GM21447 (cell line): ENCODE measurements at regions not wholly inside any gene's neighbourhood (a gene's known extent, or its start where the extent isn't known, plus 50 kb on each side); places are given as distances from the start of the nearest gene placed in this dataset.
A peak's percentile ranks its signal among the peaks of the same experiment; 100 is the strongest.

Experiments
- ATAC-seq: cut with Tn5 transposase; IDR thresholded peaks from one replicate; pipeline ENCODE4 v1.9.1; 2021; ENCODE audit not compliant: unreplicated experiment

DNA sequence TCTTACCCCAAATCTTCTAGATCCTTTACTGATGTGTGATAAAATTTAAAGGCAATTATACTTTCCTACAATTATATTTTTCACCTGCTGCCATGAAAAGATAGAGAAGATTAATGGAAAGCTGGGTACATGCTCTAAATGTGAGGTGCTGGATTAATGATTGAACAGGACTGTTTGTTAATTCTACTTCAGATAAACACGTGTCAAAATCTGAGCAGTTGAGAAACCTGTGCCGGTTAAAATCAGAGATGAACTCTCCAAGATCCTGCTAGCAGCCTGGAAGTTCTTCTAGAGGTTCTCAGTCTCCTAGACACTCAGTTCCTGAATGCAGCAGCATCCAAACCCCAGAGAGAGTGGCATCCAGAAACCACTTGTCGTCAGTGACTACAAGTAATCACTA, 69.2 kb downstream of the INHBA start:
- ATAC-seq = no peak

GRCh38 chr7:41630741-41631140, 72.1 kb downstream of the INHBA start:
- ATAC-seq = peak; percentile 94

DNA sequence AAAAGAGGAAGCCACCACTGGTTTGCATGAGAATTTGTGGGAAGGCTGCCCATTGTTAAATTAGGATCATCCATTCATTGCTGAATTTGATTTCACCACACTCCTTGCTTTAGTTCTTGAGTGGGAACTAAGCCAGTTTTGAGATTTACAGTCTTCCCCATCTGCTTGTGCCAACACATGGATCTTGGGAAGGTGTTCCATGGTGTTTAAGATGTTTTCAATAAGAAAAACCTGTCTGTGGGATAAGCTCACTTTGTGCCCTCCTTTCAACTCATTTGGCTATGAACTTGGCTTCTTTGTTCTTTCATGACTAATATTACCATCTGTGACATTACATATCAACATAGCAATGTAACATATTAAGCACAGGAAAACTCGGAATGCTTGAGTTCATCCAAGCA, 73.2 kb downstream of the INHBA start:
- no peak for ATAC-seq

GRCh38 chr7:41628901-41629300, 74.0 kb downstream of the INHBA start:
- no peak for ATAC-seq

DNA sequence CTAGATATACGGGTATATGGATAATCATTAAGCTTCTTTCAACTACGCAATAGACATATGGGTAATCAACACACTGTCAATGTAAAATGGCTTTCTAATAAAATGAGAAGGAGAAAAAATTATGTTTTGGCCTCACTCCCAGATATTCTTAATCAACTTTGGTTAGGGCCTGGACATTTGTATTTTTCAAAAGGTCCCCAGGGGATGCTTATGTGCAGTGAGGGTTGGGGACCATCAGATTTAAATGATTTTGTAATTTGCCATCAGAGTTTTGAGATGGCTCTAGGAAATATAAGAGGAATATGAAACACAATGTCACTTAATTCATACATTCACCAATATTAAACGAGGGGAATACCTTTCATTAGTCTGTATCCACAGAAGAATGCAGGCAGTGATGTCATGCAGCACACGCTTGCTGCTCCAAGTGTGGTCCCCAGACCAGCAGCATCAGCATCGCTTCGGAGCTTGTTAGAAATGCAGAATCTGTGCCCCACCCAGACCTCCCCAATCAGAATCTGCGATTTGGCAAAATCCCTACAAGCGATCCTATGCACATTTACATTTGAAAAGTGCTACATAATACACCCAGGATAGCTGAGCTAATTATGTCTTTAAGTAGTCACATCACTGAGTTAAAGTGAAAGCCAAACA, 75.1 kb downstream of the INHBA start:
- no peak for ATAC-seq

DNA sequence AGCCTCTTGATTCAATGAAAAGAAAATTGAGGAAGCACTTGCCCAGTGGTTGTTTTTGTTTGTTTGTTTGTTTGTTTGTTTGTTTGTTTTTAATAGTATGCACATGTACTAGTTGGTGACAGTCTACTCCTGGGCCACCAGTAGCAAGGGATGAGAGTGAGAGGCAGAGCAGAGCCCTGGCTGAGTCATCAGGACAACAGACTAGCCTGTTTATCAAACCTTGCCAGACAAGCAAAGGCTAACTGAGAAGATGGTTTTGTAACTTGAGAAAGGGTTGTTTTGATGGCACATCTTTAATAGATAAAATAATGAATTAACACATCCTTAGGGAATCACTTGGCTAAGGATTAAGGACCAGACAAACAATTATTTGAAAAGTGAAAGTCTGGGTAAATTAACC, 78.1 kb downstream of the INHBA start:
- no peak for ATAC-seq

DNA sequence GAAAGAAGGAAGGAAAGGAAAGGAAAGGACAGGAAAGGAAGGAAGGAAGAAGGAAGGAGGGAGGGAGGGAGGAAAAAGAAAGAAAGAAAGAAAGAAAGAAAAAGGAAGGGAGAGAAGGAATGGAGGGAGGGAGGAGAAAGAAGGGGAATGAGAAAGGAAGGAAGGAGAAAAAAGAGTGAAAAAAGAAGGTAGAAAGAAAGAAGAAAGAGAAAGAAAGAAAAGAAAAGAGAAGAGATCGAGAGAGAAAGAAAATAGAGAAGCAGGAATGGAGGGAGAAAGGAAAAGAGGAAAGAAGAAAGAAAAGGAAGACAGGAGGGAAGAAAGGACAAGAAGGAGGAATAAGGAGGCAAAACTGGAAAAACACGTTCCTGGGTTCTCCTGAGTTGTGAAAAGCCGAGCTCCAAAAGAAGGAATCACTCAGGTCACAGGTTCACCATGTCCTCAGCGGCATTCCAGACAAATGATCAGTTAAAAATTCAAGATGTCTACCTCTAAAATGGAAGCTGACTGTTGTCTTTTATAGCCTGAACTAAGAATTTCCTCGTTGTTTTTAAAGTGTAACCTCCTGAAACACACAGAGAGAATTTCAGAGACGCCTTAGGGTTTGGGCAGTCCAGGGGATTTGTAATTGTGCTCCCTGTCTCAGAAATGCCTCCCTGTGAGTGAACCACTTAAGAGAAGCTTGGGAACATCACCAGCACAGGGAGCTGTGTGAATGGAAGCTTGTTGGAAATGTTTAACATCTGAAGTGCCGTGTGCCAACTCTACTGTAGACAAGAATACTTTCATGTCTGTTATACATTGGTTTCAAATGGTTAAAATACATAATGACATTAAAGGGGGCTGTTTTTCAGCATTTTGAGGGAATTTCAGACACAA, 80.7 kb downstream of the INHBA start:
- no peak for ATAC-seq

GRCh38 chr7:41617987-41618386, 84.9 kb downstream of the INHBA start:
- no peak for ATAC-seq

DNA sequence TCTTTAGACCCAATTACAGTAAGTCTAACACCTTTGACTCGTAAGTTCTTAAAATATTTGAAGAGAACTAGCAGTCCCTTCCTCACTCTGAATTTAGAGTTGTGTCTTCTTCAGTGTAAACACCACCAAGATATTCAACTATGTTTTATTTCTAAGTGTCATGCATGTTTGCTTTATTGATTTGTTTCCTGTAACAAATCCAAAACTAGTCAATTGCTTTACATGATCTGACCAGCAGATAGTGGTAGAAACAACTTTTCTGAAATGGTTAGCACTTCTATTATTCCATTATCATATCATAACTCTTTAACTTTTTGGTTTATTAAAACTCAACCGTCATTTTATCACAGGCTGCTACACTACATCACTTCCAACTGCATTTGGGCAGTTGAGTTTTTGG, 90.1 kb downstream of the INHBA start:
- ATAC-seq = no peak

GRCh38 chr7:41612386-41612785, 90.5 kb downstream of the INHBA start:
- ATAC-seq = no peak

DNA sequence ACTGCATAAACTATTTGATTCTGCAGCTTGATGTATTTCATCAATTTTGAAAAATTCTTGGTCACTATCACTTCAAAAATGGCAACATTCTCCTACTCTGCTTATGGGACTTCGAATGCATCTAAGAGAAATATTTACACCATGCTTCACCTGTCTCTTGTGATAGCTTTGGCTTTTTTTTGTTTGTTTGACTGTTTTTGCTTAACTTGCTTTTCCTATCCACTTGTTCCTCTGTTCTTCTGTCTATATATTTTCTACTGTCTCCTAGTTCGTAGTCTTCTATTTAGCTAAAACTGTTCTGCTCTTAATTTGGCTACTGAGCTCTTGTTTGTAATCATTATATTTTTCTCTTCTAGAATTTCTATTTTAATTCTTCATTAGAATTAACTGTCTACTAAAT, 94.4 kb downstream of the INHBA start:
- ATAC-seq = no peak

- no peak for ATAC-seq
Observed at GRCh38 chr7:41603985-41604384, 98.9 kb downstream of the INHBA start.

- ATAC-seq = no peak
Observed at GRCh38 chr7:41599760-41600159, 103.1 kb downstream of the INHBA start.

DNA sequence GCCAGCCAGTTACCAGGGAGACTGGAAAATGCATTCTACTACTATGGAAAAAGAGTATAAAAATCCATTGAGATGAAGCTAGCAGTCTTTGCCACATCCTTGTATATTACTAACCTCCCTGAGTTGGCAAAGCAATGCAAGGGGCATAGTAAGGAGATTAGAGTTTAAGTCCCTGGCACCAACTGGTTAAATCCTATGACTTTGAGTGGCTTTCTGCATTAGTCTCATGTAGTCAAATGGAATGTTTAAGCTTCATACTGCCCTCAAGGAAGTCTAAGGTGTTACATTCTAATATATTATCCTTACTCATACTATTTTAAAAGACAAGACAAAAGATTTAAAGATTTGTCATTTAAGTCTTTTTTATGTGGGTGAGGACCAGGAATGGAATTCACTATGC, 110.1 kb downstream of the INHBA start:
- no peak for ATAC-seq

- no peak for ATAC-seq
Observed at GRCh38 chr7:41592236-41592635, 110.7 kb downstream of the INHBA start.

- no peak for ATAC-seq
Observed at GRCh38 chr7:41590986-41591385, 111.9 kb downstream of the INHBA start.

DNA sequence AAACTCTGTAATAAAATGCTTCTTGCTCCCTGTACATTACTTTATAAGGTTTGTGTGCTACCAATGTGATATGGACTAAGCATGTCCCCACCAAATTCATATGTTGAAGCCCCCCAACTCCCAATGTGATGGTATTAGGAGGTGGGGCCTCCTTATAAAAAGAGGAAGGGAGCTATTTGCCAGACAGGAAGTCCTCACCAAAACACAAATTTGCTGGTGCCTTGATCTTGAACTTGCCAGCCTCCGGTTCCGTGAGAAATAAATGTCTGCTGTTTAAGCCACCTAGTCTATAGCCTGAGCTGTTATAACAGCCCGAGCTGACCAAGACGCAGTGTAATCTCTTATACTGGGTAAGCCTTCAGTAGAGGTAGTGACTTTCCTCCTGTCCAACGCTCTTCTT, 114.5 kb downstream of the INHBA start:
- no peak for ATAC-seq

DNA sequence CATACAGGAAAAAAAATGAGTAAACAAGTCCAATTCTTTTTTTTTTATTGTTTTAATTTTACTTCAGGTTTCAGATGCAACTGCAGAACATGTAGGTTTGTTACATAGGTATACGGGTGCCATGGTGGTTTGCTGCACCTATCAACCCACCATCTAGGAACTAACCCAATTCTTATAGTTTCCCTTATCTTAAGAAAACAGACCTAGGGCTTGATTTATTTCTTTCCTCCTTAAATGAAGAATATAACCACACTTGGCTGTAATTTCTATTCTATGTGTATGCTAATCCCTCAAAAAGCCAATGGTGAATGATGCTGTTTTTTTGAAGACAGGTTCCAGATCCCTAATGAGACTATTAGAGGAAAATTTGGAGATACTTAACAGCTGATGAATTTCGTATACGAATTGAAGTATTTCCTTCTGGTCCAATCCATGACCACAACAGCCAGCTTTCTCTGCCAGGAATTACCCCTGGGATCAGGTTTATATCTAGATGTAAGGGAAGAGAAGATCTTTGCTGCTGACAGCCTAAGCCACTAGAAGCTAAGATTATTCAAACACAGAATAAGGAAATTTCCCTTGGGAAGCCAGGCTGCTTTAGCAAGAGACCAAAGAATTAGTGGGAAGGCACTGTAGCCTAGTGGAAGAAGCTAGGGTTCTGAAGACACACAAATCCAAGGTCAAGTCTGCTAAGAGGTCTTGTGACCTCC, 115.8 kb downstream of the INHBA start:
- ATAC-seq = no peak

DNA sequence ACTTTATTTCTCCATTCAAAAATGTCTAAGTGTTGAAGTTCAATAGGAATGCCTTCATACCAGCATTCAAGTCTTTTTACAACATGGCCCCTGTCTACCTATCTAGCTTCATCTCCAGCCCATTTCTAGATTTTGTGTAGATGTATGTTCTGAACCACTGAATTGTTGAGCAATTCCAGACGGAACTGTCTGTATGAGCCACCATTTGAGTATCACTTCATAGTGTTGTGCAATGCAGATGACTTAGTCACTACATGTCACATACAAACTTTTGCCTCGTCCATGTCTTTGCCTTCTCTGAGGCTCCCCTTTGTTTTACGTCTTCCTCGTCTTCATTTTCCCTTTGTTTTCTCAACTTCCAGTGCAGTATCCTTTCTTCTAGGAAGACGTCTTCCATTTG, 118.1 kb downstream of the INHBA start:
- no peak for ATAC-seq

DNA sequence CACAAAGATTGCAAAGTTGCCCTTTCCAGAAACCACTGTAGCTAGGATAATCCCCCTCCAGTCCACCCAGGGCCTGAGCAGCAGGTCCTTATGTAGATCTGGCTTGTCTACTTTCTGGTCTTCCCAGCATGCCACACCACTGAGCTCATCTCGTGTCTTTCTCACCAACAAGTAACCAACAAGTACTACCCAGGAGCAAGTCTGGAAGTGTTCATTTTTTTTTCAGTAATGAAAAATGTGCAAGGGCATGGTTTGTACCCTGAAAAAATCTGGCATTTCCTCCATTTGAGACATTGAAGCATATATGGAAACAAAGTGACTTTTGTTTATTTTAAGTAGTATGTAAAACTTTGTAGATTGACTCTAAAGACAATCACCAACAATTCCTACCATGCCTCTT, 120.8 kb downstream of the INHBA start:
- ATAC-seq = no peak

DNA sequence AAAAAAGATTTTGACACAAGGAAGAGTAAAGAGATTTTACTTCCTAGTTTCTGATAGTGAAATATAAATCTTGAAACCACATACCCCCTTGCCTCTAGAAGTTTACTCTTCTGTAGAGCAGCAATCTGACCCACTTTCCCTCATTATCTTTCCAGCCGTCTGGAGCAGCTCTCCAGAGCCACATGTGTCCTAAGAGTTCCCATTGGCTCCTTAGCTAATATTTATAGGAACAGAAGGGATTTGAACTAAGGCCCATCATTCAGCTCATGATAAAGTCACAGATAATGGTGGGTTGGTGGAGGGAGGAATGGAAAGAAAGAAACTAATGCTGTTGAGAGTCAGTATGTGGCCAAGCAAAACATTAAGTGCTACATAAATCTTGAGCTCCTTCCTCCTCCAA, 121.8 kb downstream of the INHBA start:
- ATAC-seq = no peak
